ENCODE measurements at regions not wholly inside any gene's neighbourhood (a gene's known extent, or its start where the extent isn't known, plus 50 kb on each side); places are given as distances from the start of the nearest gene placed in this dataset.

DNA sequence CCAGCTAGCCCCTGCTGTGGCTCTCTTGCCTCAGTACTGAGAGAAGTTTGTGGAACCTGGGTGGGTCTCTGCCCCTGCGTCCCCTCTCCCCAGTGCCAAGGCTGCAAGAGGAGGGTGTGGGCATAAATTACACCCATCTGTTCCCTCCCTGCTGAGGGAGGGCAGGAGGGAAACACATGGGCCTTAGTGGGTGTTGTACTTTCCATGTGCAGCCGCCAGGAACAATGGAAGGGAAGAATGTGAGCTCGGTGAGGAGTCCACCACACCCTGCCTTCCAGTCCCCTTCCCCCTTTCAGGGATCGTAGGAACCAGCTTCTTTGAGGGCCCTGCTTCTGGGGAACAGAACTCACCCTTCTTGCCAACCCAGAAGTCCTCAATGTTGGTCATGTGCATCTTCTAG is 138.2 kb upstream of the KLF4 start:
- TF ChIP-seq, protein P1, sequence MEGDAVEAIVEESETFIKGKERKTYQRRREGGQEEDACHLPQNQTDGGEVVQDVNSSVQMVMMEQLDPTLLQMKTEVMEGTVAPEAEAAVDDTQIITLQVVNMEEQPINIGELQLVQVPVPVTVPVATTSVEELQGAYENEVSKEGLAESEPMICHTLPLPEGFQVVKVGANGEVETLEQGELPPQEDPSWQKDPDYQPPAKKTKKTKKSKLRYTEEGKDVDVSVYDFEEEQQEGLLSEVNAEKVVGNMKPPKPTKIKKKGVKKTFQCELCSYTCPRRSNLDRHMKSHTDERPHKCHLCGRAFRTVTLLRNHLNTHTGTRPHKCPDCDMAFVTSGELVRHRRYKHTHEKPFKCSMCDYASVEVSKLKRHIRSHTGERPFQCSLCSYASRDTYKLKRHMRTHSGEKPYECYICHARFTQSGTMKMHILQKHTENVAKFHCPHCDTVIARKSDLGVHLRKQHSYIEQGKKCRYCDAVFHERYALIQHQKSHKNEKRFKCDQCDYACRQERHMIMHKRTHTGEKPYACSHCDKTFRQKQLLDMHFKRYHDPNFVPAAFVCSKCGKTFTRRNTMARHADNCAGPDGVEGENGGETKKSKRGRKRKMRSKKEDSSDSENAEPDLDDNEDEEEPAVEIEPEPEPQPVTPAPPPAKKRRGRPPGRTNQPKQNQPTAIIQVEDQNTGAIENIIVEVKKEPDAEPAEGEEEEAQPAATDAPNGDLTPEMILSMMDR (IDR thresholded peaks at IDR 0.05): no peak
- TF ChIP-seq POLR2AphosphoS5 (IDR thresholded peaks at IDR 0.05): no peak
